Right lobe of liver (tissue), 4 donors: ENCODE measurements at regions not wholly inside any gene's neighbourhood (a gene's known extent, or its start where the extent isn't known, plus 50 kb on each side); places are given as distances from the start of the nearest gene placed in this dataset.
"Not testable (repeated sequence)": the region's sequence is repeated elsewhere in the genome, so short reads cannot be mapped to it uniquely, and the experiment has no call there.

Experiments used
- POLR2A ChIP-seq: fragments of 450-650 bp; IDR thresholded peaks from one replicate; pipeline ENCODE4 v1.6.1; 2017; ENCODE audit warnings: antibody characterized with exemption, mild to moderate bottlenecking
- TF ChIP-seq, protein P1 (sequence below), 4 donors: fragments of 200-600 bp in 3 of 4; fragments of 450-650 bp in 1 of 4; IDR thresholded peaks; one replicate each; pipeline versions ENCODE4 v1.5.1 to v1.8.0; 2016 to 2022; ENCODE audit warnings: antibody characterized with exemption in 4 of 4, mild to moderate bottlenecking in 2 of 4
- donor health status: DM: no; HTN: no; CAD: no.
- donor health status: DM: no; HTN: no; CAD: no.
- donor health status: DM: no; HTN: yes; CAD: no.

DNA sequence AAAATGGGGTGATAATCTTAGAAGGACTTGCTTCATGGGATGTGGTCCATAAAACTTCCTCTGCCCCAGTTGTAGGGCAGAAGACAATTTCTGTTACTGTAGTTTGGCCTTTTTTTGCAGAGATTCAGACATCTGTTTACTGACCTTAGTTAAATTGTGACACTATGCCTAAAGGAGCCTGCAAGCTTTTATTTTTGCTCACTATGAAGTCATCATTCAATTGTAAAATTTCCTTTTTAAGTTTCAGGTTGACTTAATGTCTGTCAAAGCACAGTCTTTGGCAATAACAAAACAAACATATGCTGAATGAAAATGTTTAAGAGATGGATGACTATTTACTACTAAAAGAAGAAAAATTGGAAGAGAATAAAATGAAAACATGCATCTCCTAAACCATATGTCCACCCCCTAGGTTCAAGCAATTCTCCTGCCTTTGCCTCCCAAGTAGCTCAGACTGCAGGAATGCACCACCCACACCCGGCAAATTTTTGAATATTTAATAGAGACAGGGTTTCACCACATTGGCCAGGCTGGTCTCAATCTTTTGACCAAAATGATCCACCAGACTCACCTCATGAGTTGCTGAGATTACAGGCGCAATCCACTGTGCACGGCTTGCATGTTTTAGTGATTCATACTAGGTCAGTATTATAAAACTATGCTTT is 93.5 kb upstream of the HSFY2 start:
- TF ChIP-seq, protein P1, sequence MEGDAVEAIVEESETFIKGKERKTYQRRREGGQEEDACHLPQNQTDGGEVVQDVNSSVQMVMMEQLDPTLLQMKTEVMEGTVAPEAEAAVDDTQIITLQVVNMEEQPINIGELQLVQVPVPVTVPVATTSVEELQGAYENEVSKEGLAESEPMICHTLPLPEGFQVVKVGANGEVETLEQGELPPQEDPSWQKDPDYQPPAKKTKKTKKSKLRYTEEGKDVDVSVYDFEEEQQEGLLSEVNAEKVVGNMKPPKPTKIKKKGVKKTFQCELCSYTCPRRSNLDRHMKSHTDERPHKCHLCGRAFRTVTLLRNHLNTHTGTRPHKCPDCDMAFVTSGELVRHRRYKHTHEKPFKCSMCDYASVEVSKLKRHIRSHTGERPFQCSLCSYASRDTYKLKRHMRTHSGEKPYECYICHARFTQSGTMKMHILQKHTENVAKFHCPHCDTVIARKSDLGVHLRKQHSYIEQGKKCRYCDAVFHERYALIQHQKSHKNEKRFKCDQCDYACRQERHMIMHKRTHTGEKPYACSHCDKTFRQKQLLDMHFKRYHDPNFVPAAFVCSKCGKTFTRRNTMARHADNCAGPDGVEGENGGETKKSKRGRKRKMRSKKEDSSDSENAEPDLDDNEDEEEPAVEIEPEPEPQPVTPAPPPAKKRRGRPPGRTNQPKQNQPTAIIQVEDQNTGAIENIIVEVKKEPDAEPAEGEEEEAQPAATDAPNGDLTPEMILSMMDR (IDR thresholded peaks at IDR 0.05), result not testable (repeated sequence)
- TF ChIP-seq POLR2A, result not testable (repeated sequence)
